DND-41 (cell line): ENCODE measurements at regions not wholly inside any gene's neighbourhood (a gene's known extent, or its start where the extent isn't known, plus 50 kb on each side); places are given as distances from the start of the nearest gene placed in this dataset.
"Not testable (repeated sequence)": the region's sequence is repeated elsewhere in the genome, so short reads cannot be mapped to it uniquely, and the experiment has no call there.

Source experiments
- ATAC-seq: fragments of 200-7000 bp; cut with Tn5 transposase; 3 replicates; pipeline ENCODE4 v1.9.1; 2021; ENCODE audit warnings: low read depth; ENCODE audit not compliant: insufficient read depth
- DNase-seq: peaks from one replicate; pipeline ENCODE4 v3.0.0-alpha.2; 2020
- H2AFZ ChIP-seq: 2 replicates; pipeline ENCODE4 v1.6.0; 2012; ENCODE audit warnings: low read depth, low read length
- H3K27ac ChIP-seq: 2 replicates; pipeline ENCODE4 v1.5.1; 2012; ENCODE audit warnings: low read length, inconsistent platforms
- H3K27me3 ChIP-seq: fragments of 200-600 bp; sonication (generic); 2 replicates; pipeline ENCODE4 v1.6.0; 2012; ENCODE audit warnings: low read length, mild to moderate bottlenecking, inconsistent platforms; ENCODE audit not compliant: insufficient read depth, poor library complexity
- H3K36me3 ChIP-seq: 2 replicates; pipeline ENCODE4 v1.5.1; 2012; ENCODE audit warnings: low read length, inconsistent platforms; ENCODE audit not compliant: insufficient read depth
- H3K4me1 ChIP-seq: 2 replicates; pipeline ENCODE4 v1.5.1; 2012; ENCODE audit warnings: mild to moderate bottlenecking, low read length; ENCODE audit not compliant: insufficient read depth
- H3K4me2 ChIP-seq: 2 replicates; pipeline ENCODE4 v1.6.0; 2012; ENCODE audit warnings: mild to moderate bottlenecking, moderate library complexity, low read length, inconsistent platforms; ENCODE audit not compliant: insufficient read depth
- H3K4me3 ChIP-seq, 2 experiments: fragments of 200-600 bp in 1 of 2; shearing (Covaris generic) in 1 of 2; 2 replicates each; pipeline ENCODE4 v1.5.1; 2012 to 2016; ENCODE audit warnings: inconsistent platforms in 2 of 2, low read length in 2 of 2, mild to moderate bottlenecking in 2 of 2, low read depth in 1 of 2, moderate library complexity in 1 of 2
- H3K79me2 ChIP-seq: 2 replicates; pipeline ENCODE4 v1.6.0; 2012; ENCODE audit warnings: low read length, inconsistent platforms; ENCODE audit not compliant: insufficient read depth
- H3K9ac ChIP-seq: 2 replicates; pipeline ENCODE4 v1.6.0; 2012; ENCODE audit warnings: low read depth, mild to moderate bottlenecking, inconsistent platforms, low read length, moderate library complexity
- H3K9me3 ChIP-seq: 2 replicates; pipeline ENCODE4 v1.5.1; 2012; ENCODE audit warnings: low read length, moderate library complexity, mild to moderate bottlenecking, inconsistent platforms; ENCODE audit not compliant: insufficient read depth, severe bottlenecking
- H4K20me1 ChIP-seq: 2 replicates; pipeline ENCODE4 v1.6.0; 2012; ENCODE audit warnings: low read length; ENCODE audit not compliant: insufficient read depth
- CTCF ChIP-seq: IDR thresholded peaks from 2 replicates; pipeline ENCODE4 v1.5.1; 2012; ENCODE audit warnings: borderline replicate concordance, low read length, moderate library complexity, mild to moderate bottlenecking; ENCODE audit not compliant: poor library complexity, severe bottlenecking; ENCODE audit errors: extremely low read depth
- EZH2 ChIP-seq: IDR thresholded peaks from 3 replicates; pipeline ENCODE4 v1.6.1; 2012; ENCODE audit warnings: borderline replicate concordance, low read depth, mild to moderate bottlenecking, moderate library complexity, low read length, inconsistent platforms; ENCODE audit not compliant: severe bottlenecking

GRCh38 chr7:26944501-26945358 is 80.3 kb upstream of the SKAP2 start:
- Histone ChIP-seq H3K79me2 (no peaks in the 10 kb centered on the region), H3K4me1 (no peaks in the 10 kb centered on the region), H3K9ac (no peak overlapping the region), H3K4me2 (no peak overlapping the region), H2AFZ (no peak overlapping the region), H3K36me3 (no peaks in the 10 kb centered on the region), H4K20me1 (no peaks in the 10 kb centered on the region), H3K27me3 (peaks cover 11% of the 10 kb centered on the region), H3K9me3 (no peaks in the 10 kb centered on the region), H3K27ac (no peak overlapping the region), H3K4me3 (no peak overlapping the region)
- TF ChIP-seq CTCF (no peak), EZH2 (no peak)
- ATAC-seq (no peak), DNase-seq (no peak)

- no peak for TF ChIP-seq CTCF
- TF ChIP-seq EZH2: no peak
- Histone ChIP-seq H4K20me1 (no peaks in the 10 kb centered on the region), H3K9me3 (no peaks in the 10 kb centered on the region), H2AFZ (no peak overlapping the region), H3K36me3 (no peaks in the 10 kb centered on the region), H3K27ac (no peak overlapping the region), H3K9ac (no peak overlapping the region), H3K4me1 (no peaks in the 10 kb centered on the region), H3K4me3 (no peak overlapping the region), H3K4me2 (no peak overlapping the region), H3K79me2 (no peaks in the 10 kb centered on the region), H3K27me3 (peaks cover 3% of the 10 kb centered on the region)
- ATAC-seq (no peak), DNase-seq (no peak)
Measured at GRCh38 chr7:26937939-26938623, 73.7 kb upstream of the SKAP2 start.

- H3K9ac ChIP-seq: no peak overlapping the region
- no peak for TF ChIP-seq CTCF
- no peak for TF ChIP-seq EZH2
- peaks cover under 1% of the 10 kb centered on the region for H3K27me3 ChIP-seq
- DNase-seq (no peak), ATAC-seq (no peak)
- no peaks in the 10 kb centered on the region for H3K4me1 ChIP-seq
- no peaks in the 10 kb centered on the region for H3K9me3 ChIP-seq
- no peaks in the 10 kb centered on the region for H3K36me3 ChIP-seq
- H4K20me1 ChIP-seq: no peaks in the 10 kb centered on the region
- H3K4me2 ChIP-seq: no peak overlapping the region
- no peaks in the 10 kb centered on the region for H3K79me2 ChIP-seq
- H2AFZ ChIP-seq: no peak overlapping the region
- no peak overlapping the region for H3K4me3 ChIP-seq
- no peak overlapping the region for H3K27ac ChIP-seq
Measured at GRCh38 chr7:26937306-26937705, 72.9 kb upstream of the SKAP2 start.

- H3K4me2 ChIP-seq, H3K36me3 ChIP-seq, H3K4me3 ChIP-seq, H3K27me3 ChIP-seq, H3K27ac ChIP-seq, H3K79me2 ChIP-seq, H4K20me1 ChIP-seq, H3K4me1 ChIP-seq, H2AFZ ChIP-seq, DNase-seq, H3K9me3 ChIP-seq, H3K9ac ChIP-seq, ATAC-seq: not testable (repeated sequence)
Measured at GRCh38 chr7:26932616-26933015, 68.2 kb upstream of the SKAP2 start.
